ENCODE measurements at regions not wholly inside any gene's neighbourhood (a gene's known extent, or its start where the extent isn't known, plus 50 kb on each side); places are given as distances from the start of the nearest gene placed in this dataset.

DNA sequence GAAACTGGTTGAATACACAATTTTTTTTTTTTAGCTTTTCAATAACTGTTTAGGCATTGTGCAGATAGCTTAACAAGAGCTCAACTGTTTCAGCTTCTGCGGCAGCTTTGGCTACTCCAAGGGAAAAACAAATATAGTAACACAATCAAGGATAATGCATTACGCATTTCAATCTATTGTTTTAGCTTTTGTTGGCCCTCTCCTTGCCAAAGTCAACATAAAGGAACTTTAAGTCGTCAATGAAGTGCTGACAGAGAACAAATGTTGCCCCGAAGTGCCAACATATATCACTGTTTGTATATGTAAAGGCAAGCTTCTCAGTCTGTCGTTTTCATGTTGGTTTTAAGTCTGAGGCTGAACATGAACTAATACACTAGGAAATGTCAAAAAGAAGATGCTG lies 1087.4 kb upstream of the FLRT2 start:
- TF ChIP-seq, protein P1, sequence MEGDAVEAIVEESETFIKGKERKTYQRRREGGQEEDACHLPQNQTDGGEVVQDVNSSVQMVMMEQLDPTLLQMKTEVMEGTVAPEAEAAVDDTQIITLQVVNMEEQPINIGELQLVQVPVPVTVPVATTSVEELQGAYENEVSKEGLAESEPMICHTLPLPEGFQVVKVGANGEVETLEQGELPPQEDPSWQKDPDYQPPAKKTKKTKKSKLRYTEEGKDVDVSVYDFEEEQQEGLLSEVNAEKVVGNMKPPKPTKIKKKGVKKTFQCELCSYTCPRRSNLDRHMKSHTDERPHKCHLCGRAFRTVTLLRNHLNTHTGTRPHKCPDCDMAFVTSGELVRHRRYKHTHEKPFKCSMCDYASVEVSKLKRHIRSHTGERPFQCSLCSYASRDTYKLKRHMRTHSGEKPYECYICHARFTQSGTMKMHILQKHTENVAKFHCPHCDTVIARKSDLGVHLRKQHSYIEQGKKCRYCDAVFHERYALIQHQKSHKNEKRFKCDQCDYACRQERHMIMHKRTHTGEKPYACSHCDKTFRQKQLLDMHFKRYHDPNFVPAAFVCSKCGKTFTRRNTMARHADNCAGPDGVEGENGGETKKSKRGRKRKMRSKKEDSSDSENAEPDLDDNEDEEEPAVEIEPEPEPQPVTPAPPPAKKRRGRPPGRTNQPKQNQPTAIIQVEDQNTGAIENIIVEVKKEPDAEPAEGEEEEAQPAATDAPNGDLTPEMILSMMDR (IDR thresholded peaks at IDR 0.05): no peak
- TF ChIP-seq POLR2A (IDR thresholded peaks at IDR 0.05): no peak
